PFSK-1 (cell line): ENCODE measurements at regions not wholly inside any gene's neighbourhood (a gene's known extent, or its start where the extent isn't known, plus 50 kb on each side); places are given as distances from the start of the nearest gene placed in this dataset.

ENCODE experiments used
- FOXP2 ChIP-seq: optimal IDR thresholded peaks from 2 replicates; pipeline ENCODE3; 2011; ENCODE audit warnings: borderline replicate concordance, control low read depth, inconsistent platforms; ENCODE audit not compliant: insufficient read depth; ENCODE audit errors: extremely low read length, extremely low read depth
- POLR2AphosphoS5 ChIP-seq: IDR thresholded peaks from 2 replicates; pipeline ENCODE4 v1.6.1; 2012; ENCODE audit warnings: low read depth, mild to moderate bottlenecking, control low read depth, low read length, moderate library complexity
- REST ChIP-seq, 2 experiments: IDR thresholded peaks; 2 replicates each; pipeline versions ENCODE4 v1.6.1 to v1.8.0; 2011 to 2012; ENCODE audit warnings: low read depth in 2 of 2, low read length in 2 of 2, control low read depth in 1 of 2, inconsistent platforms in 1 of 2, mild to moderate bottlenecking in 1 of 2, moderate library complexity in 1 of 2; ENCODE audit not compliant: insufficient read depth in 1 of 2
- SIN3A ChIP-seq: IDR thresholded peaks from 2 replicates; pipeline ENCODE4 v1.6.1; 2012; ENCODE audit warnings: mild to moderate bottlenecking, low read length, moderate library complexity, borderline replicate concordance; ENCODE audit not compliant: insufficient read depth
- TAF1 ChIP-seq: IDR thresholded peaks from 2 replicates; pipeline ENCODE4 v1.6.1; 2012; ENCODE audit warnings: low read length, control low read depth, borderline replicate concordance; ENCODE audit not compliant: insufficient read depth

- TF ChIP-seq REST (IDR thresholded peaks at IDR 0.05; ENCODE audit: insufficient read depth in 1 of 2, low read depth in 2 of 2, low read length in 2 of 2) (no peak), FOXP2 (no peak)
These were observed 104.5 kb upstream of the ACVR2A start for GRCh38 chr2:147740211-147740927.

GRCh38 chr2:147739508-147739907 lies 105.3 kb upstream of the ACVR2A start:
- TF ChIP-seq POLR2AphosphoS5: no peak
- TF ChIP-seq FOXP2: no peak
- no peak for TF ChIP-seq REST (IDR thresholded peaks at IDR 0.05; ENCODE audit: insufficient read depth in 1 of 2, low read depth in 2 of 2, low read length in 2 of 2)
- no peak for TF ChIP-seq TAF1
- no peak for TF ChIP-seq SIN3A

GRCh38 chr2:147718831-147719230 lies 126.0 kb upstream of the ACVR2A start:
- no peak for TF ChIP-seq FOXP2
- no peak for TF ChIP-seq POLR2AphosphoS5
- TF ChIP-seq SIN3A: no peak
- no peak for TF ChIP-seq TAF1
- TF ChIP-seq REST (IDR thresholded peaks at IDR 0.05; ENCODE audit: insufficient read depth in 1 of 2, low read depth in 2 of 2, low read length in 2 of 2): no peak

GRCh38 chr2:147716906-147717305 lies 127.9 kb upstream of the ACVR2A start:
- TF ChIP-seq POLR2AphosphoS5 (no peak), SIN3A (no peak), REST (IDR thresholded peaks at IDR 0.05; ENCODE audit: insufficient read depth in 1 of 2, low read depth in 2 of 2, low read length in 2 of 2) (no peak), FOXP2 (no peak), TAF1 (no peak)

- no peak for TF ChIP-seq TAF1
- no peak for TF ChIP-seq SIN3A
- no peak for TF ChIP-seq POLR2AphosphoS5
- TF ChIP-seq FOXP2: no peak
- TF ChIP-seq REST (IDR thresholded peaks at IDR 0.05; ENCODE audit: insufficient read depth in 1 of 2, low read depth in 2 of 2, low read length in 2 of 2): no peak
These were observed 129.0 kb upstream of the ACVR2A start for GRCh38 chr2:147715807-147716206.
